ENCODE measurements at regions not wholly inside any gene's neighbourhood (a gene's known extent, or its start where the extent isn't known, plus 50 kb on each side); places are given as distances from the start of the nearest gene placed in this dataset.

- no peak for DNase-seq
Measured at GRCh38 chr3:194991338-194991654, 279.7 kb downstream of the XXYLT1 start.

- DNase-seq = no peak
Measured at GRCh38 chr3:194993896-194994295, 277.1 kb downstream of the XXYLT1 start.

GRCh38 chr3:194994551-194994981, 276.4 kb downstream of the XXYLT1 start:
- DNase-seq = no peak

- DNase-seq = no peak
Measured at GRCh38 chr3:194995334-194995733, 275.6 kb downstream of the XXYLT1 start.

- no peak for DNase-seq
Measured at GRCh38 chr3:194995922-194996321, 275.0 kb downstream of the XXYLT1 start.

- no peak for DNase-seq
Measured at GRCh38 chr3:194996746-194997145, 274.2 kb downstream of the XXYLT1 start.

GRCh38 chr3:194998417-194998816, 272.5 kb downstream of the XXYLT1 start:
- DNase-seq = no peak

- no peak for DNase-seq
Measured at GRCh38 chr3:194998948-194999347, 272.0 kb downstream of the XXYLT1 start.

GRCh38 chr3:194999491-194999890, 271.5 kb downstream of the XXYLT1 start:
- DNase-seq = no peak

GRCh38 chr3:195001261-195001660, 269.7 kb downstream of the XXYLT1 start:
- DNase-seq = no peak

GRCh38 chr3:195001961-195002861, 268.7 kb downstream of the XXYLT1 start:
- no peak for DNase-seq

- no peak for DNase-seq
Measured at GRCh38 chr3:195003006-195003892, 267.7 kb downstream of the XXYLT1 start.

- no peak for DNase-seq
Measured at GRCh38 chr3:195003893-195004289, 267.1 kb downstream of the XXYLT1 start.

GRCh38 chr3:195004512-195005250, 266.3 kb downstream of the XXYLT1 start:
- no peak for DNase-seq

GRCh38 chr3:195005251-195005620, 265.7 kb downstream of the XXYLT1 start:
- DNase-seq = no peak

GRCh38 chr3:195005759-195006510, 265.0 kb downstream of the XXYLT1 start:
- DNase-seq = no peak

GRCh38 chr3:195007151-195007550, 263.8 kb downstream of the XXYLT1 start:
- DNase-seq = no peak

- no peak for DNase-seq
Measured at GRCh38 chr3:195007766-195008165, 263.2 kb downstream of the XXYLT1 start.

- DNase-seq = no peak
Measured at GRCh38 chr3:195008816-195009215, 262.1 kb downstream of the XXYLT1 start.

- no peak for DNase-seq
Measured at GRCh38 chr3:195009616-195010015, 261.3 kb downstream of the XXYLT1 start.

- no peak for DNase-seq
Measured at GRCh38 chr3:195010551-195011100, 260.3 kb downstream of the XXYLT1 start.

All from muscle of arm (tissue), 1 donor.